Neural crest cell (in vitro differentiated cells): ENCODE measurements at regions not wholly inside any gene's neighbourhood (a gene's known extent, or its start where the extent isn't known, plus 50 kb on each side); places are given as distances from the start of the nearest gene placed in this dataset.

Source experiments
- DNase-seq: peaks from one replicate; pipeline ENCODE4 v3.0.0; 2021; ENCODE audit warnings: low read depth, mixed read lengths, low spot score
- H3K27ac Mint-ChIP-seq: one replicate; pipeline ENCODE4 v1.8.0; 2021; ENCODE audit warnings: mild to moderate bottlenecking, mixed read lengths; ENCODE audit not compliant: unreplicated experiment
- H3K27me3 Mint-ChIP-seq: 2 replicates; pipeline ENCODE4 v1.8.0; 2021; ENCODE audit warnings: low read depth, mild to moderate bottlenecking, mixed read lengths
- H3K36me3 Mint-ChIP-seq: 2 replicates; pipeline ENCODE4 v1.8.0; 2021; ENCODE audit warnings: low read depth, mild to moderate bottlenecking, mixed read lengths
- H3K4me1 Mint-ChIP-seq: 2 replicates; pipeline ENCODE4 v1.8.0; 2021; ENCODE audit warnings: mixed read lengths
- H3K4me3 Mint-ChIP-seq: one replicate; pipeline ENCODE4 v1.8.0; 2021; ENCODE audit warnings: mild to moderate bottlenecking, mixed read lengths
- H3K9me3 Mint-ChIP-seq: 2 replicates; pipeline ENCODE4 v1.8.0; 2021; ENCODE audit warnings: mixed read lengths
- CTCF ChIP-seq: fragments of 200-600 bp; sonication (generic); conservative IDR thresholded peaks from 2 replicates; pipeline ENCODE4 v1.5.0; 2021; ENCODE audit warnings: antibody characterized with exemption, mild to moderate bottlenecking

GRCh38 chr1:58939666-58940370, 156.0 kb upstream of the JUN start:
- no peak for TF ChIP-seq CTCF
- Mint-ChIP-seq H3K27me3 (no peaks in the 10 kb centered on the region), H3K4me1 (peaks cover 4% of the 10 kb centered on the region), H3K27ac (no peak overlapping the region), H3K4me3 (no peak overlapping the region), H3K36me3 (no peaks in the 10 kb centered on the region), H3K9me3 (no peaks in the 10 kb centered on the region)
- DNase-seq = no peak

- H3K27ac Mint-ChIP-seq = no peak overlapping the region
- H3K4me1 Mint-ChIP-seq = no peaks in the 10 kb centered on the region
- no peaks in the 10 kb centered on the region for H3K9me3 Mint-ChIP-seq
- H3K36me3 Mint-ChIP-seq = no peaks in the 10 kb centered on the region
- H3K27me3 Mint-ChIP-seq = no peaks in the 10 kb centered on the region
- no peak for DNase-seq
- no peak for TF ChIP-seq CTCF
- H3K4me3 Mint-ChIP-seq = no peak overlapping the region
Observed at GRCh38 chr1:58941471-58942289, 157.8 kb upstream of the JUN start.

- no peak for TF ChIP-seq CTCF
- no peak for DNase-seq
- Mint-ChIP-seq H3K27ac (no peak overlapping the region), H3K9me3 (no peaks in the 10 kb centered on the region), H3K27me3 (no peaks in the 10 kb centered on the region), H3K36me3 (no peaks in the 10 kb centered on the region), H3K4me3 (no peak overlapping the region), H3K4me1 (no peaks in the 10 kb centered on the region)
Observed at GRCh38 chr1:58942759-58943191, 158.9 kb upstream of the JUN start.

GRCh38 chr1:58943776-58944175, 159.9 kb upstream of the JUN start:
- peaks cover 2% of the 10 kb centered on the region for H3K4me1 Mint-ChIP-seq
- no peak overlapping the region for H3K27ac Mint-ChIP-seq

GRCh38 chr1:58944439-58944838, 160.6 kb upstream of the JUN start:
- H3K27me3 Mint-ChIP-seq = no peaks in the 10 kb centered on the region
- H3K4me1 Mint-ChIP-seq = peaks cover 3% of the 10 kb centered on the region
- no peak for TF ChIP-seq CTCF
- H3K4me3 Mint-ChIP-seq = no peak overlapping the region
- H3K27ac Mint-ChIP-seq = no peak overlapping the region
- H3K9me3 Mint-ChIP-seq = no peaks in the 10 kb centered on the region
- DNase-seq = no peak
- no peaks in the 10 kb centered on the region for H3K36me3 Mint-ChIP-seq

More at GRCh38 chr1:58943776-58944175, 159.9 kb upstream of the JUN start:
- H3K4me3 Mint-ChIP-seq = no peak overlapping the region
- no peaks in the 10 kb centered on the region for H3K36me3 Mint-ChIP-seq
- H3K27me3 Mint-ChIP-seq = no peaks in the 10 kb centered on the region
- DNase-seq = no peak
- no peak for TF ChIP-seq CTCF
- H3K9me3 Mint-ChIP-seq = no peaks in the 10 kb centered on the region
